GM23248 (cell line): ENCODE measurements at regions not wholly inside any gene's neighbourhood (a gene's known extent, or its start where the extent isn't known, plus 50 kb on each side); places are given as distances from the start of the nearest gene placed in this dataset.

ENCODE experiments used
- EZH2 ChIP-seq: fragments of 200-600 bp; sonication (generic); IDR thresholded peaks from 2 replicates; pipeline ENCODE4 v1.6.1; 2018; ENCODE audit warnings: antibody characterized with exemption, mild to moderate bottlenecking; ENCODE audit not compliant: insufficient read depth, poor library complexity, severe bottlenecking
- EZH2phosphoT487 ChIP-seq: fragments of 200-600 bp; sonication (generic); IDR thresholded peaks from 2 replicates; pipeline ENCODE4 v1.6.1; 2018; ENCODE audit warnings: antibody characterized with exemption, moderate library complexity, mild to moderate bottlenecking, low read depth; ENCODE audit not compliant: insufficient read depth

GRCh38 chr6:106895703-106896040 is 78.9 kb downstream of the CD24 start:
- TF ChIP-seq EZH2 (no peak), EZH2phosphoT487 (no peak)
